Tibial nerve (tissue), 3 donors: ENCODE measurements at regions not wholly inside any gene's neighbourhood (a gene's known extent, or its start where the extent isn't known, plus 50 kb on each side); places are given as distances from the start of the nearest gene placed in this dataset.

Source experiments
- CTCF ChIP-seq, 5 experiments: fragments of 200-600 bp in 3 of 5; fragments of 450-650 bp in 2 of 5; sonication (generic) in 3 of 5; IDR thresholded peaks; one replicate each; pipeline ENCODE4 v1.5.1; 2016 to 2019; ENCODE audit warnings: antibody characterized with exemption in 5 of 5, mild to moderate bottlenecking in 3 of 5, moderate library complexity in 2 of 5
- POLR2A ChIP-seq, 2 donors: fragments of 450-650 bp; IDR thresholded peaks; one replicate each; pipeline ENCODE4 v1.6.1; 2017; ENCODE audit warnings: antibody characterized with exemption in 2 of 2, mild to moderate bottlenecking in 2 of 2, moderate library complexity in 2 of 2

GRCh38 chr3:84442533-84442932 is 516.3 kb upstream of the CADM2 start:
- TF ChIP-seq CTCF (IDR thresholded peaks at IDR 0.05) (no peak), POLR2A (IDR thresholded peaks at IDR 0.05) (no peak)
